BLaER1 treated with 17β-estradiol and CSF1 and Interleukin-3, amounts not matched to agents 10 nM and 100 nM (cell line): ENCODE measurements at regions not wholly inside any gene's neighbourhood (a gene's known extent, or its start where the extent isn't known, plus 50 kb on each side); places are given as distances from the start of the nearest gene placed in this dataset.

ENCODE experiments used
- H3K27ac ChIP-seq, 11 experiments: shearing (Covaris generic); formaldehyde crosslinking; 2 replicates each; pipeline ENCODE4 v1.8.1; 2022
- H3K27me3 ChIP-seq, 11 experiments: shearing (Covaris generic); formaldehyde crosslinking; 2 replicates each; pipeline ENCODE4 v1.8.1; 2022
- H3K36me3 ChIP-seq, 11 experiments: shearing (Covaris generic); formaldehyde crosslinking; 2 replicates each; pipeline ENCODE4 v1.8.1; 2022
- H3K4me1 ChIP-seq, 10 experiments: shearing (Covaris generic); formaldehyde crosslinking; 2 replicates each; pipeline ENCODE4 v1.8.1; 2022
- H3K4me2 ChIP-seq, 11 experiments: shearing (Covaris generic); formaldehyde crosslinking; 2 replicates each; pipeline ENCODE4 v1.8.1; 2022
- H3K4me3 ChIP-seq, 10 experiments: shearing (Covaris generic); formaldehyde crosslinking; 2 replicates each; pipeline ENCODE4 v1.8.1; 2022
- H3K9ac ChIP-seq, 11 experiments: shearing (Covaris generic); formaldehyde crosslinking; 2 replicates each; pipeline ENCODE4 v1.8.1; 2022
- H3K9me3 ChIP-seq, 11 experiments: shearing (Covaris generic); formaldehyde crosslinking; replicated peaks in 1 of 11; 2 replicates each; pipeline ENCODE4 v1.8.1; 2022
- H4K20me1 ChIP-seq, 11 experiments: shearing (Covaris generic); formaldehyde crosslinking; 2 replicates each; pipeline ENCODE4 v1.8.1; 2022
- Cebpa-rat ChIP-seq, 11 experiments: shearing (Covaris generic); IDR thresholded peaks; 2 replicates each; pipeline ENCODE4 v1.8.1; 2022

GRCh38 chr15:46778876-46779275, 938.4 kb upstream of the SEMA6D start:
- H3K36me3 ChIP-seq, result no peaks in the 10 kb centered on the region
- no peak overlapping the region for H3K27ac ChIP-seq
- no peaks in the 10 kb centered on the region for H3K4me1 ChIP-seq
- no peak overlapping the region for H3K9ac ChIP-seq
- no peak overlapping the region for H3K4me3 ChIP-seq
- H3K27me3 ChIP-seq, result no peaks in the 10 kb centered on the region
- no peaks in the 10 kb centered on the region for H3K9me3 ChIP-seq
- no peak for TF ChIP-seq Cebpa-rat (IDR thresholded peaks at IDR 0.05)
- no peaks in the 10 kb centered on the region for H4K20me1 ChIP-seq
- no peak overlapping the region for H3K4me2 ChIP-seq

GRCh38 chr15:46786590-46787285, 930.6 kb upstream of the SEMA6D start:
- H3K4me2 ChIP-seq, result no peak overlapping the region
- no peak overlapping the region for H3K4me3 ChIP-seq
- H3K27me3 ChIP-seq, result no peaks in the 10 kb centered on the region
- no peak overlapping the region for H3K9ac ChIP-seq
- no peak overlapping the region for H3K27ac ChIP-seq
- H3K36me3 ChIP-seq, result no peaks in the 10 kb centered on the region
- no peaks in the 10 kb centered on the region for H4K20me1 ChIP-seq
- TF ChIP-seq Cebpa-rat (IDR thresholded peaks at IDR 0.05), result no peak
- H3K9me3 ChIP-seq, result no peaks in the 10 kb centered on the region
- no peaks in the 10 kb centered on the region for H3K4me1 ChIP-seq

DNA sequence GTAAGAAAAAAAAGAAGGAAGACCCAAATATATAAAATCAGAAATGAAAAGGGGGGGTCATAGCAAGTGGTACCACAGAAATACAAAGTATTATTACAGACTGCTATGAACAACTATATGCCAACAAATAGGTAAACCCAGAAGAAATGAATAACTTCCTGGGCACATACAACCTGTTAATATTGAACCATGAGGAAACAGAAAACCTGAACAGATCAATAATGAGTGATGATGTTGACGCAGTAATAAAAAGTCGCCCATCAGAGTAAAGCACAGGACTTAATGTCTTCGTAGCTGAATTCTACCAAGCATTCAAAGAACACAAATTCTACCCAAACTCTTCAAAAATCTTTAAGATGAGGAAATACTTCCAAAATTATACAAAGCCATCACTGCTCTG, 921.6 kb upstream of the SEMA6D start:
- H3K4me1 ChIP-seq, result no peaks in the 10 kb centered on the region
- no peaks in the 10 kb centered on the region for H4K20me1 ChIP-seq
- no peaks in the 10 kb centered on the region for H3K36me3 ChIP-seq
- H3K9ac ChIP-seq, result no peak overlapping the region
- H3K4me3 ChIP-seq, result no peak overlapping the region
- TF ChIP-seq Cebpa-rat (IDR thresholded peaks at IDR 0.05), result no peak
- H3K27ac ChIP-seq, result no peak overlapping the region
- H3K9me3 ChIP-seq, result peaks cover 0 to 3% (median 0%) of the 10 kb centered on the region in 11 experiments; a peak in 3 of 22 replicates
- no peaks in the 10 kb centered on the region for H3K27me3 ChIP-seq
- H3K4me2 ChIP-seq, result no peak overlapping the region

DNA sequence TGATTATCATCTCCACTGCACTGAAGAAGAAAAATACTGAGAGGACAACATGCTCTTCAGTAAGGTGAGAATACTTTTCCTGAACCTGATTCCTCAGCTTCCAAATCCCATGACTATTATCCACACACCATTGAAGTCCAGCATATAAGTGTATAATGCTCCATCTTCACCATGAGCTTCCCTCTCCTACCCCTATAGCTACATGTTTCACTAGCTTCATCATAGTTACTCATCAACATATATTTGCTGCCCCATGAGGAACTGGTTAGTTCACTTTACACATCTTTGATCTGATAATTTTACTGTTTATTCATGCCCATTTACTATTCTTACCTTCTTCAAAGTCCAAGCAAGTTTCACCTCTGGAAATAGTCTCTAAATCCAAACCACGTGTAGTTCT, 908.5 kb upstream of the SEMA6D start:
- no peaks in the 10 kb centered on the region for H3K27me3 ChIP-seq
- H3K36me3 ChIP-seq, result no peaks in the 10 kb centered on the region
- H3K4me2 ChIP-seq, result no peak overlapping the region
- H3K9me3 ChIP-seq, result no peaks in the 10 kb centered on the region
- H3K9ac ChIP-seq, result no peak overlapping the region
- TF ChIP-seq Cebpa-rat (IDR thresholded peaks at IDR 0.05), result no peak
- no peak overlapping the region for H3K4me3 ChIP-seq
- H4K20me1 ChIP-seq, result no peaks in the 10 kb centered on the region
- H3K27ac ChIP-seq, result no peak overlapping the region
- no peaks in the 10 kb centered on the region for H3K4me1 ChIP-seq

GRCh38 chr15:46815240-46815639, 902.1 kb upstream of the SEMA6D start:
- Histone ChIP-seq H3K4me1 (no peaks in the 10 kb centered on the region), H4K20me1 (no peaks in the 10 kb centered on the region), H3K4me2 (no peak overlapping the region), H3K27me3 (no peaks in the 10 kb centered on the region), H3K36me3 (no peaks in the 10 kb centered on the region), H3K27ac (no peak overlapping the region), H3K9me3 (no peaks in the 10 kb centered on the region), H3K4me3 (no peak overlapping the region), H3K9ac (no peak overlapping the region)
- TF ChIP-seq Cebpa-rat (IDR thresholded peaks at IDR 0.05), result no peak

DNA sequence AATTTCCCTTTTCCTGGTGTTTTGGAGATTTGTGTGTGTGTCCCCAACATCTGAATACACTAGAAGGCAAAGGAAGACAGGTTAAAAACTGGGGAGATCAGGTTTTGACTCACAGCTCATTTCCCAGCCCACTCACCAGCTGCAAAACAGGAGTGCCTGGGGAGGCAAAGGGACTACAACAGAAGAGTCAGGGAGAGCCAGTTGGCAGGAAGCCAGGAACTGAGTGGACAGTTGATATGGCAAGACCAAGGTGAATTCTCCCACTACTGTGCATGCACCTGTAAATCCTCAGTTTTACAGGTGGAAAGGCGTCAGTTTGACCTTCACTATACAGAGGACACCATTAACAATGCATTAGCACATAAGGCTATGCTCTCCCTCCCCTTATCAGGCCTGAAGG, 901.5 kb upstream of the SEMA6D start:
- no peak overlapping the region for H3K4me2 ChIP-seq
- no peaks in the 10 kb centered on the region for H4K20me1 ChIP-seq
- H3K27ac ChIP-seq, result no peak overlapping the region
- no peaks in the 10 kb centered on the region for H3K4me1 ChIP-seq
- H3K9ac ChIP-seq, result no peak overlapping the region
- TF ChIP-seq Cebpa-rat (IDR thresholded peaks at IDR 0.05), result no peak
- H3K4me3 ChIP-seq, result no peak overlapping the region
- H3K36me3 ChIP-seq, result no peaks in the 10 kb centered on the region
- no peaks in the 10 kb centered on the region for H3K27me3 ChIP-seq
- no peaks in the 10 kb centered on the region for H3K9me3 ChIP-seq

- Histone ChIP-seq H3K27me3 (no peaks in the 10 kb centered on the region), H3K9ac (no peak overlapping the region), H3K9me3 (peaks cover 14 to 20% (median 17%) of the 10 kb centered on the region in 11 experiments), H3K4me2 (no peak overlapping the region), H3K4me3 (no peak overlapping the region), H3K4me1 (peaks cover 0 to 15% (median 0%) of the 10 kb centered on the region in 10 experiments; a peak in 3 of 20 replicates), H3K27ac (no peak overlapping the region), H3K36me3 (no peaks in the 10 kb centered on the region), H4K20me1 (no peaks in the 10 kb centered on the region)
- TF ChIP-seq Cebpa-rat (IDR thresholded peaks at IDR 0.05), result no peak
Observed at GRCh38 chr15:46848704-46849103, 868.6 kb upstream of the SEMA6D start.

- H3K27ac ChIP-seq, result 0 out of 22 replicates have a peak overlapping the region, but pooled peaks of 1 of the 11 experiments have one; percentile 34
- peaks cover 13 to 39% (median 31%) of the 10 kb centered on the region in 10 experiments for H3K4me1 ChIP-seq
- H3K27me3 ChIP-seq, result no peaks in the 10 kb centered on the region
- no peak for TF ChIP-seq Cebpa-rat (IDR thresholded peaks at IDR 0.05)
- no peak overlapping the region for H3K4me2 ChIP-seq
- H4K20me1 ChIP-seq, result no peaks in the 10 kb centered on the region
- no peaks in the 10 kb centered on the region for H3K9me3 ChIP-seq
- no peak overlapping the region for H3K9ac ChIP-seq
- H3K36me3 ChIP-seq, result no peaks in the 10 kb centered on the region
- no peak overlapping the region for H3K4me3 ChIP-seq
Observed at GRCh38 chr15:46853600-46853999, 863.7 kb upstream of the SEMA6D start.

- no peaks in the 10 kb centered on the region for H3K9me3 ChIP-seq
- no peak overlapping the region for H3K9ac ChIP-seq
- no peaks in the 10 kb centered on the region for H4K20me1 ChIP-seq
- no peaks in the 10 kb centered on the region for H3K36me3 ChIP-seq
- H3K27me3 ChIP-seq, result no peaks in the 10 kb centered on the region
- no peak overlapping the region for H3K4me2 ChIP-seq
- H3K4me1 ChIP-seq, result peaks cover 13 to 39% (median 31%) of the 10 kb centered on the region in 10 experiments
- H3K27ac ChIP-seq, result no peak overlapping the region
- no peak for TF ChIP-seq Cebpa-rat (IDR thresholded peaks at IDR 0.05)
- no peak overlapping the region for H3K4me3 ChIP-seq
Observed at GRCh38 chr15:46854564-46854963, 862.7 kb upstream of the SEMA6D start.

GRCh38 chr15:46855388-46855787, 861.9 kb upstream of the SEMA6D start:
- Histone ChIP-seq H3K4me3 (no peak overlapping the region), H3K36me3 (no peaks in the 10 kb centered on the region), H4K20me1 (no peaks in the 10 kb centered on the region), H3K27me3 (no peaks in the 10 kb centered on the region), H3K4me2 (peak overlapping the region; percentile 6 to 67 (median 35); a peak in 14 of 22 replicates), H3K4me1 (peaks cover 13 to 39% (median 31%) of the 10 kb centered on the region in 10 experiments), H3K9me3 (no peaks in the 10 kb centered on the region), H3K27ac (no peak overlapping the region), H3K9ac (no peak overlapping the region)
- TF ChIP-seq Cebpa-rat (IDR thresholded peaks at IDR 0.05), result no peak
